Stimulated activated CD4-positive, alpha-beta T cell treated with anti-CD3 and anti-CD28 coated beads, Interleukin-1b, Interleukin-23, amount 100 ng/mL, for 4 hours (primary cell): ENCODE measurements at regions not wholly inside any gene's neighbourhood (a gene's known extent, or its start where the extent isn't known, plus 50 kb on each side); places are given as distances from the start of the nearest gene placed in this dataset.
A peak's percentile ranks its signal among the peaks of the same experiment; 100 is the strongest.
"Not testable (repeated sequence)": the region's sequence is repeated elsewhere in the genome, so short reads cannot be mapped to it uniquely, and the experiment has no call there.

Source experiments
- DNase-seq, 2 donors: peaks; one replicate each; pipeline ENCODE4 v3.0.0-alpha.2; 2020; ENCODE audit warnings: low read depth in 2 of 2

DNA sequence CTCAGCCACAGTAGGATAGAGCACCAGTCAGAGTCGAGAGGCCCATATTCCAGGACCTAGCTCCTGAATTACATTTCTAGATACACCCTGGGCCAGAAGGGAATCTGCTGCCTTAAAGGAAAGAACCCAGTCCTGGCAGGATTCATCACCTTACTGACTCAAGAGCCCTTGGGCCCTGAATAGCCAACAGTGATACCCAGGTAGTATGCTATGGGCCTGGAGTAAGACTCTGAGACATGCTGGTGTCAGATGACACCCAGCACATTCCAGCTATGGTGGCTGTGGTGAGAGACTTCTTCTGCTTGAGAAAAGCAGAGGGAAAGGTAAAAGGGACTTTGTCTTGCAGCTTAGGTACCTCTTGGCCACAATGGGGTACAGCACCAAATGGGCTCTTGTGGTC, 192.5 kb downstream of the MSX2 start:
- not testable (repeated sequence) for DNase-seq

- DNase-seq = no peak
Observed at GRCh38 chr5:174916227-174916626, 191.8 kb downstream of the MSX2 start.

DNA sequence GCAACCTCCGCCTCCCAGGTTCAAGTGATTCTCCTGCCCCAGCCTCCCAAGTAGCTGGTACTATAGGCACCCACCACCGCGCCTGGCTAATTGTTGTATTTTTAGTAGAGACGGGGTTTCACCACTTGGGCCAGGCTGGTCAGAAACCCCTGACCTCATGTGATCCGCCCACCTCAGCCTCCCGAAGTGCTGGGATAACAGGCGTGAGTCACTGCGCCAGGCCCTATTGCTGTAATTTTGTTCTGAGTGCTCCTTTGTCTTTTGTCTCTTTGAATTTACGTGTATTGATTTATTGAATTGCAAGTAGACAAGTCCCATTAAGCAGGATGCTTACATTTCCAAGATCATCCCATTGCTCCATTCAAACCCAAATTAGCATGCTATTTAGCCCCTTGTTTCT, 186.7 kb downstream of the MSX2 start:
- no peak for DNase-seq

GRCh38 chr5:174910245-174910737, 185.9 kb downstream of the MSX2 start:
- peak; percentile 20 to 32 for DNase-seq

DNA sequence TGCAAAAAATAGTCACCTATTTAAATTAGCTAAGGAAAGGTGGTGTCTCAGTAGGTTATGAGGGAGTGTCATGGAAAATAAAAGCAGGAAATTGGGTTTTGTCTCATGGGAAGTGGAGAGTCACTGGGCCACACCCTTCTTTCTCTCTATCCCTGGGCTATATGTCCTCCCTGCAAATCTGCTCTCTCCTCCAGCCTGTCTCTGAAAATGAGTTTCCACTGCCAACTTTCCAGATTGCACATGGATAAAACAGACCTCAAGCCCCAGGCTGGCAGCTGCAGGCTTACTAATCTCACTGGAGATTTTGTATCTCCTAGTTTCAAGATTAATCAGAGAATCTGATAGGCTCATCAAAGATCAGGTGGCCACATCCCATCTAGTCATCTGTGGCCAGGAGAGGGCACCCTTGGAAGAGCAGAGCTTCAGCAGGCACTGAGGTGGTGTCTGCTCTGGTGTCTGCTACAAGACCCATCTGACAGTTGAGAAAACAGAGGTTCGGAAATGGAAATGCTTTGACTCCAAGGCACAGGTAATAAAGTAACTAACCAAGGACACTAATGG, 178.9 kb downstream of the MSX2 start:
- no peak for DNase-seq

- DNase-seq = no peak
Observed at GRCh38 chr5:174901336-174901735, 177.0 kb downstream of the MSX2 start.

- no peak for DNase-seq
Observed at GRCh38 chr5:174900240-174900865, 176.0 kb downstream of the MSX2 start.

DNA sequence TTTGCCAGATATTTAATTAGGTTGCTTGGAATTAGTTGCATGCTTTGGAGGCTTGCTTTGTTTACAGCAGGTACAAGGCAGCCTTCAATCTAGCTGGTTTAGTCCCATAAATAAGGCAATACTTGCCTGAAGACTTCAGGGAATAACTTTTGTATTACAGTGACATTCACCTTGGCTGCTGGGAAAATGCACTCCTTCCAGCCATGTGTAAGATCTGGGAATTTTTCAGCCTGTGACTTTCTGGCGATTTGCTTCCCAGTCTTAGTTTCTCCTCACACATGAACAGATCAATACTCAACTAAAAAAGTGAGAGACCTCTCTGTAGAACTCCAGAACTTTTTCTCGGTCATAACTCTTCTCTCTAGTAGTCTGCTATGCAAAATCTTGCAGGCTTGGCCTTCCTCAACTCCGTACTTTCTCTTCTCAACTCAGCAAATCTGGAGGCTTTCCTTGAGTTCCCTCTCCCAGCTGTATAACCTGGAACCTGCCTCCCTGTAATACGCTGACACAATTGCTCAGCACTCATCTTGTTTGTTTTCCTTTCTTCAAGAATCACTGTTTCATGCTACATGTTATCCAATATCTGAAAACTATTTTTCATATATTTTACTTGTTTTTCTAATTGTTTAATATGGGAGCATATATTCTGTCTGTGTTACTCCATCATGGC, 173.0 kb downstream of the MSX2 start:
- DNase-seq = no peak

DNA sequence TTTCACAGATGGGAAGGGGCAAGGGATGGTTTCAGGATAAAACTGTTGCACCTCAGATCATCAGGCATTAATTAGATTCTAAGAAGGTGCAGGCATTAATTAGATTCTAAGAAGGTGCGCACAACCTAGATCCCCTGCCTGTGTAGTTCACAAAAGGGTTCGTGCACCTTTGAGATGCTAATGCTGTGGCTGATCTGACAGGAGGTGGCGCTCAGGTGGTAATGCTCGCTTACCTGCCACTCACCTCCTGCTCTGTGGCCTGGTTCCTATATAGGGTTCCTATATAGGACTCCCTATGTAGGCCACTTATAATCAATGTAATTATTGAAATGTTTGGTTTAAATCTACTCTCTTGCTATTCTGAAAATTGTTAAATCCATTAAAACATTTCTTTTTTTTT, 171.0 kb downstream of the MSX2 start:
- DNase-seq = no peak

- DNase-seq = no peak
Observed at GRCh38 chr5:174892742-174893141, 168.4 kb downstream of the MSX2 start.

GRCh38 chr5:174880412-174881200, 156.2 kb downstream of the MSX2 start:
- DNase-seq = not testable (repeated sequence)

GRCh38 chr5:174877987-174878386, 153.6 kb downstream of the MSX2 start:
- DNase-seq = no peak

DNA sequence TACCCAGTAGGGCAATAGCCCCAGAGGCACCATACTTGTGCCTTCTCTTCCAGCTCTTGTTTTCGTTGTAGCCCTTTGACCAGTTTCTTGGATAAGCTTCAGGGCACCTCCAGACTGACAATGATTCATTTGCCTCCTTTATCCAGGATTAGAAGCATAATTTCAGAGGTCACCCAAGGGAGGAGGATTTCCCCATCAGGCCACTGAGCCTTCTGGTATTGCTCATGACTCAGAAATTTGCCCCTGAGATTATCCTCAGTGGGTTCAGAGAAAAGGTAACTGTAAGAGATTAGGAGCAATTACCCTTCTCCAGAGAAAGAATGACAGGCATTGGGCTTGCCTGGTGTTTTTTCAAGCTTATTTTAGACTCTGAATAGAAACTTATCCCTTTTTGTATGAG, 147.9 kb downstream of the MSX2 start:
- no peak for DNase-seq

GRCh38 chr5:174852143-174852542, 127.8 kb downstream of the MSX2 start:
- no peak for DNase-seq

DNA sequence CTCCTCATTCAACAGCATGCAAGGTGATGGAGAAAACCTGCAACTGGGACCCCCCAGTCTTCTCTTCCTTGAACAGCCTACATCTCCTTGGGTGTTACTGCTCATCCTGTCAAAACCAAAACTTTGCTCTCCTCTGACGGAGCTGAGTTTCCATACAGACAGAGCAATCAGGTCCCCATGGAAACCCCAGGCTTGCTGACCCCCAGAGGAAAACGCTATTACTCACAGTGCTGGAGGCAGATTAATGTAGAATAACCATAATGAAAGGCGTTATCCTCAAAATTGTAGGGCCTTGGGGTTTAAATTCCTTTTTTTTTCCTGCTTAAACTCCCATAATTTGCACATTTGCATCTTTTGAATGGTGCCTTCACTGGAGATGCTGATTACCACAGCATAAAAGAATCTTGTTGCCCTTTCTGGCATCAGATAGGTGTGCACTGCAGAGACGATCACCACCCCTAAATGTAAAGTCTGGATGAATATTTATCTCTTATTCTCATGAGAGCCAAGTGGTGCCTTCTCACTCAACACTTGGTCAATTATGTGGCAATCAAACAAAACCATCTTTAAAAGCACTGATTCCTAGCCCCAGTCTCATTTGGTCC, 126.3 kb downstream of the MSX2 start:
- no peak for DNase-seq

GRCh38 chr5:174849426-174849825, 125.0 kb downstream of the MSX2 start:
- no peak for DNase-seq

DNA sequence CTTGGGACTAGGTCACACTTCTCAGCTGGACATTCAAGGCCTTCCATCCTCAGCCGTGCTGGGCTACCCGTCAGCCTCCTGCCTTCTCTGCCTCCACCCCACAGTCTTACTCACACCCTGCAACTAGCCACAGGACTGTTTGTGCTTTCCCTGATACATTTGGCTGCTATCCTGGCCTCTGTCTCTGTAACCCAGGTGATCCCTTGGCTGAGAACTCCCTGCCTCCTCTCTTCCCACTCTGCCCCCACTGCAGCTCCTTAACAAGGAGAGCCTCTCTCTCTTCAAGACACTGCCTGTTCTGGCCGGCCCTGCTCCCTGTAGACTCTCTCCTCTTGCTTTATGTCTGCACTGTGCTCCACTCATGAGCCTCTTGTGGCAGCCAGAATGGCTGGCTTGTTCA, 120.6 kb downstream of the MSX2 start:
- no peak for DNase-seq

DNA sequence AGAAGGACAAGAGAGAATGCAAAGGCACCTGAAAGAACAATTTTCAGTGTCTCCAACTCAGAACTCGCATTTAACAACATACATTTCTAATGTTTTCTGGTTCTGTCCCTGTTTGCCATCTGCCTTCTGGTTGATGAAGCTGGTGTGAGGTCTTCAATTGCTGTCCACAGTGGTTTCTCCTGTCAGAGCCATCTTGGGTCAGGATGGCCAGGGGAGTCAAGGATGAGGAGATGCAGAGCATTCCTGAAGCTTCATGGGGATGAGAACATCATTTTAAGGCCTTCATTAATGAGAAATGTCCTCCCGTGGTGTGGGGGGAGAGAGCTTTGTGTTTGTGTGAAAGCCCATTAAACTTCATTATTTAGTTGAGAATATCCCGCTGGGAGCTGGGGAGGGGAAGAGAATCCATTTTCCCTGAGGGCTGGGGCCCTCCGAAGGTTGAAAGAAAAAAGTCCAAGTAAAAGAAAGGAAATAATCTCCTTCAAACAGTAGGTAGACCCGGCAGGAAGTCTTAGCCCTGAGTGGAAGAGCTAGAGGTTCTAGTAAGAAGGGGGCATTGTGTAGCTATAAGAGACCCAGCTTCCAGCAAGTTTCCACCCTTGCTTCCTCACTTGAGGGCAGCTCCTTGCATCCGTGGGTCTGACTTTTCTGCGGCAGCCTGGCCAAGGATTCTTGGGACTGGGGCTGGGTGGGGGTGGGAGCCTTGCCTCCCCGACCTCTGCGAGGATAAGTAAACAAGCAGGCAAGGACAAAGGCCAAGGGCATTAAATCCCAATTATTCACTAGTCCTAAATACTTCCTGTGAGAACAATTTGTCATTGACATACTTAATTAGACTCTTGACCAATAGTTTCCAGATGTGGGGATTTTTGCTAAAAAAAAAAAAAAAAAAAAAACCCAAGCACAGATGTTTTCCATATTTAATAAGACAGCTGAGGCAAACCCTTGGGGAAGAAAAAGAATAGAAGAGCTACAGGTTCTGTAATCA, 119.2 kb downstream of the MSX2 start:
- DNase-seq = no peak

GRCh38 chr5:174840435-174840834, 116.1 kb downstream of the MSX2 start:
- DNase-seq = no peak

DNA sequence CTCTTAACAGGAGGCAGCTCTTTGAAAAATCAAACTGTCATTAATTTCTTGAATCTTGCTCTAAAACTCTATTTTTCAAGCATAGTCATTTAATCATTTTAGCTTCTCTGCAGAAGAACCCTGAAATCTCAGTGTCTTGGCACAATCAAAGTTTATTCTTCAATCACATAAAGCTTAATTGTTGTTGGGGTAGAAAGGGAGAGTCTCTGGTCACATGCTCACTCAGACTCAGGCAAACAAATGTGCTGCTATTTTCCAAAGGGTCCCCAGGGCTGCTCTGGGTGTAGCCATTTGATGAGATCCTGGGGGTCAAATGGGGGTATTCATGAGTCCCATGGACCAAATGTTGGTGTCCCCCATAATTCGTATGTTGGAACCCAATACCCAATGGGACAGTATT, 114.8 kb downstream of the MSX2 start:
- no peak for DNase-seq
